Dermis microvascular lymphatic vessel endothelial cell (primary cell): ENCODE measurements at regions not wholly inside any gene's neighbourhood (a gene's known extent, or its start where the extent isn't known, plus 50 kb on each side); places are given as distances from the start of the nearest gene placed in this dataset.

Source experiments
- DNase-seq, 2 donors: peaks; one replicate each; pipeline versions ENCODE4 v3.0.0 to v3.0.0-alpha.2; 2010; ENCODE audit warnings: low read depth in 2 of 2

GRCh38 chr2:5520463-5520972 is 171.7 kb upstream of the SOX11 start:
- no peak for DNase-seq

GRCh38 chr2:5521461-5521860 is 170.7 kb upstream of the SOX11 start:
- no peak for DNase-seq

GRCh38 chr2:5524551-5524950 is 167.6 kb upstream of the SOX11 start:
- DNase-seq, result no peak

- no peak for DNase-seq
These were observed 163.5 kb upstream of the SOX11 start for GRCh38 chr2:5528706-5529105.

- DNase-seq, result no peak
These were observed 162.0 kb upstream of the SOX11 start for GRCh38 chr2:5530011-5530696.

GRCh38 chr2:5535301-5535700 is 156.9 kb upstream of the SOX11 start:
- DNase-seq, result no peak

GRCh38 chr2:5537180-5537688 is 154.9 kb upstream of the SOX11 start:
- no peak for DNase-seq

GRCh38 chr2:5538313-5538712 is 153.9 kb upstream of the SOX11 start:
- no peak for DNase-seq

- DNase-seq, result no peak
These were observed 153.4 kb upstream of the SOX11 start for GRCh38 chr2:5538772-5539171.

GRCh38 chr2:5539282-5540165 is 152.7 kb upstream of the SOX11 start:
- no peak for DNase-seq

- no peak for DNase-seq
These were observed 151.3 kb upstream of the SOX11 start for GRCh38 chr2:5540856-5541255.

GRCh38 chr2:5544205-5544786 is 147.9 kb upstream of the SOX11 start:
- DNase-seq, result no peak

GRCh38 chr2:5546181-5546580 is 146.0 kb upstream of the SOX11 start:
- DNase-seq, result no peak

GRCh38 chr2:5548991-5549715 is 143.0 kb upstream of the SOX11 start:
- DNase-seq, result no peak

- DNase-seq, result no peak
These were observed 142.4 kb upstream of the SOX11 start for GRCh38 chr2:5549771-5550170.

GRCh38 chr2:5555636-5556035 is 136.5 kb upstream of the SOX11 start:
- no peak for DNase-seq

GRCh38 chr2:5561006-5561405 is 131.2 kb upstream of the SOX11 start:
- no peak for DNase-seq

GRCh38 chr2:5562426-5562825 is 129.8 kb upstream of the SOX11 start:
- DNase-seq, result no peak

GRCh38 chr2:5562865-5563264 is 129.3 kb upstream of the SOX11 start:
- DNase-seq, result no peak

GRCh38 chr2:5563411-5563810 is 128.8 kb upstream of the SOX11 start:
- DNase-seq, result no peak

- no peak for DNase-seq
These were observed 122.9 kb upstream of the SOX11 start for GRCh38 chr2:5569256-5569655.

GRCh38 chr2:5576015-5576414 is 116.2 kb upstream of the SOX11 start:
- no peak for DNase-seq
